HepG2 (cell line): ENCODE measurements at regions not wholly inside any gene's neighbourhood (a gene's known extent, or its start where the extent isn't known, plus 50 kb on each side); places are given as distances from the start of the nearest gene placed in this dataset.

ENCODE experiments used
- ATAC-seq: fragments of 200-7000 bp; cut with Tn5 transposase; 3 replicates; pipeline ENCODE4 v1.9.1; 2020; ENCODE audit warnings: mild to moderate bottlenecking, moderate library complexity
- BruUV-seq: library from RNA; stranded (reverse); fragments of 400-500 nt; replicated peaks from 2 replicates; lab custom pipeline; 2021; lab: Mats Ljungman, UMichigan
- CTCF ChIA-PET: fragments of 300-600 bp; formaldehyde crosslinking; extraction: SDS; loops from one replicate; lab custom pipeline; 2021; ENCODE audit warnings: low total read pairs, inconsistent platforms, low intra/inter-chr PET ratio; lab: Yijun Ruan, JAX
- POLR2A ChIA-PET: fragments of 350-600 bp; sonication (Branson Sonifier 250); formaldehyde crosslinking; loops from one replicate; lab custom pipeline; 2020; ENCODE audit warnings: antibody characterized with exemption, inconsistent platforms; lab: Yijun Ruan, JAX
- DNase-seq: peaks from one replicate; pipeline ENCODE4 v3.0.0-alpha.2; 2015; ENCODE audit warnings: low spot score
- FAIRE-seq: peaks from 3 replicates; lab custom pipeline; 2011; peaks lifted over from hg19 to GRCh38; lab: Jason Lieb, UNC
- H2AFZ ChIP-seq: one replicate; pipeline ENCODE4 v1.6.1; 2011; ENCODE audit warnings: low read length, inconsistent platforms
- H3K27ac ChIP-seq: fragments of 300-600 bp; 3 replicates; pipeline ENCODE4 v1.8.0; 2011; ENCODE audit warnings: mixed run types, mild to moderate bottlenecking, mixed read lengths, low read length, inconsistent platforms; ENCODE audit not compliant: insufficient read depth; ENCODE audit errors: extremely low read length
- H3K27me3 ChIP-seq, 2 experiments: fragments of 200-600 bp in 1 of 2; 2 replicates in 1 of 2; 3 replicates in 1 of 2; pipeline versions ENCODE4 v1.6.0 to v1.8.0; 2011; ENCODE audit warnings: low read length in 2 of 2, mild to moderate bottlenecking in 2 of 2, moderate library complexity in 2 of 2, inconsistent platforms in 1 of 2; ENCODE audit not compliant: insufficient read depth in 2 of 2, control insufficient read depth in 1 of 2
- H3K36me3 ChIP-seq, 2 experiments: fragments of 200-600 bp in 1 of 2; replicated peaks in 1 of 2; 2 replicates in 1 of 2; 3 replicates in 1 of 2; pipeline versions ENCODE4 v1.5.1 to v1.8.0; 2011; ENCODE audit warnings: low read length in 2 of 2, inconsistent platforms in 1 of 2; ENCODE audit not compliant: insufficient read depth in 2 of 2, control insufficient read depth in 1 of 2
- H3K4me1 ChIP-seq: 2 replicates; pipeline ENCODE4 v1.5.1; 2012; ENCODE audit warnings: low read length, inconsistent platforms; ENCODE audit not compliant: insufficient read depth
- H3K4me2 ChIP-seq: 2 replicates; pipeline ENCODE4 v1.6.0; 2011; ENCODE audit warnings: low read depth, low read length, inconsistent platforms
- H3K4me3 ChIP-seq, 3 experiments: fragments of 200-600 bp in 1 of 3; sonication (generic), shearing (Covaris generic) in 1 of 3; replicated peaks in 1 of 3; 2 replicates each; pipeline ENCODE4 v1.5.1; 2011 to 2016; ENCODE audit warnings: low read length in 3 of 3, inconsistent platforms in 2 of 3, low read depth in 2 of 3, mild to moderate bottlenecking in 2 of 3, control low read depth in 1 of 3, mixed read lengths in 1 of 3; ENCODE audit not compliant: insufficient read depth in 1 of 3
- H3K79me2 ChIP-seq: one replicate; pipeline ENCODE4 v1.6.1; 2011; ENCODE audit warnings: low read length, inconsistent platforms; ENCODE audit not compliant: insufficient read depth
- H3K9ac ChIP-seq: 2 replicates; pipeline ENCODE4 v1.6.0; 2011; ENCODE audit warnings: mild to moderate bottlenecking, low read depth, low read length, inconsistent platforms; ENCODE audit not compliant: insufficient read depth
- H3K9me3 ChIP-seq: 2 replicates; pipeline ENCODE4 v1.5.1; 2012; ENCODE audit warnings: mild to moderate bottlenecking, low read length
- H4K20me1 ChIP-seq: 2 replicates; pipeline ENCODE4 v1.6.0; 2011; ENCODE audit warnings: inconsistent platforms, mild to moderate bottlenecking, low read length, moderate library complexity; ENCODE audit not compliant: insufficient read depth
- ELF3 ChIP-seq: IDR thresholded peaks from 2 replicates; pipeline ENCODE4 v1.6.1; 2016; ENCODE audit warnings: missing genetic modification reagents, missing compliant biosample characterization
- FOXK1 ChIP-seq: sonication (generic); formaldehyde crosslinking; IDR thresholded peaks from 2 replicates; pipeline ENCODE4 v1.4.0; 2020; ENCODE audit warnings: low read depth, missing genetic modification reagents, borderline replicate concordance
- FOXP1 ChIP-seq, 2 experiments: fragments of 450-650 bp in 1 of 2; IDR thresholded peaks; 2 replicates each; pipeline ENCODE4 v1.6.1; 2017 to 2018; ENCODE audit warnings: antibody characterized with exemption in 1 of 2
- GLI4 ChIP-seq: sonication (generic); formaldehyde crosslinking; IDR thresholded peaks from 2 replicates; pipeline ENCODE4 v1.5.1; 2020; ENCODE audit warnings: missing genetic modification reagents, mild to moderate bottlenecking, moderate library complexity, borderline replicate concordance
- GMEB1 ChIP-seq: sonication (generic); formaldehyde crosslinking; IDR thresholded peaks from 2 replicates; pipeline ENCODE4 v1.5.1; 2020; ENCODE audit warnings: missing genetic modification reagents, mild to moderate bottlenecking, borderline replicate concordance
- KDM4B ChIP-seq: sonication (generic); formaldehyde crosslinking; IDR thresholded peaks from 2 replicates; pipeline ENCODE4 v1.4.0; 2020; ENCODE audit warnings: missing genetic modification reagents
- PRMT3 ChIP-seq: sonication (generic); formaldehyde crosslinking; IDR thresholded peaks from 2 replicates; pipeline ENCODE4 v1.8.1; 2022; ENCODE audit warnings: low read depth, mild to moderate bottlenecking, moderate library complexity, missing genetic modification reagents, borderline replicate concordance
- SMARCC2 ChIP-seq: fragments of 450-650 bp; IDR thresholded peaks from 2 replicates; pipeline ENCODE4 v1.6.1; 2017; ENCODE audit warnings: antibody characterized with exemption, mild to moderate bottlenecking
- TSC22D2 ChIP-seq: sonication (generic); formaldehyde crosslinking; IDR thresholded peaks from 2 replicates; pipeline ENCODE4 v1.5.1; 2020; ENCODE audit warnings: missing genetic modification reagents, mild to moderate bottlenecking, borderline replicate concordance
- ZNF20 ChIP-seq: sonication (generic); formaldehyde crosslinking; IDR thresholded peaks from 2 replicates; pipeline ENCODE4 v1.4.0; 2020; ENCODE audit warnings: mild to moderate bottlenecking, moderate library complexity, missing genetic modification reagents
- ZNF251 ChIP-seq: sonication (generic); formaldehyde crosslinking; IDR thresholded peaks from 2 replicates; pipeline ENCODE4 v1.9.0; 2021; ENCODE audit warnings: mild to moderate bottlenecking, missing genetic modification reagents
- ZNF543 ChIP-seq: sonication (generic); formaldehyde crosslinking; IDR thresholded peaks from 2 replicates; pipeline ENCODE4 v1.4.0; 2020; ENCODE audit warnings: mild to moderate bottlenecking, missing genetic modification reagents
- ZNF878 ChIP-seq: sonication (generic); formaldehyde crosslinking; IDR thresholded peaks from 2 replicates; pipeline ENCODE4 v1.8.1; 2023; ENCODE audit warnings: mild to moderate bottlenecking, missing genetic modification reagents, moderate library complexity
- WGBS: methylation state at CpG from one replicate; pipeline ENCODE4 v1.1.6; 2017; ENCODE audit warnings: low lambda C conversion rate; 5-methylcytosine and 5-hydroxymethylcytosine counted together
- in situ Hi-C: cut with HindIII; loops from 2 replicates; pipeline ENCODE4 v1.10.0; 2017; ENCODE audit warnings: low pct_unique_long_range_greater_than_20kb; ENCODE audit not compliant: extremely low pct_ligation_motif_present
- intact Hi-C: fragments of 100-400 bp; cut with micrococcal nuclease; formaldehyde crosslinking; loops from one replicate; pipeline ENCODE4 v1.10.0; 2022; ENCODE audit not compliant: unreplicated experiment

- H3K27ac ChIP-seq: no peak overlapping the region
- no peaks in the 10 kb centered on the region for H3K36me3 ChIP-seq
- no peaks in the 10 kb centered on the region for H3K4me1 ChIP-seq
- WGBS: 65% methylated on average over 2 of the region's 2 CpGs
- H3K79me2 ChIP-seq: no peaks in the 10 kb centered on the region
- TF ChIP-seq ZNF251 (CRISPR knock-in tag): no peak
- TF ChIP-seq ELF3 (CRISPR knock-in tag): no peak
- TF ChIP-seq TSC22D2: no peak
- no peak for TF ChIP-seq GLI4 (CRISPR knock-in tag)
- TF ChIP-seq KDM4B: no peak
- TF ChIP-seq GMEB1: no peak
- no peak for TF ChIP-seq FOXP1 (IDR thresholded peaks at IDR 0.05)
- TF ChIP-seq FOXP1 (CRISPR knock-in tag; IDR thresholded peaks at IDR 0.05): no peak
- no peak for TF ChIP-seq ZNF878
- no peak for TF ChIP-seq ZNF543 (CRISPR knock-in tag)
- no peak for TF ChIP-seq FOXK1
- no peak for TF ChIP-seq SMARCC2
- TF ChIP-seq ZNF20 (CRISPR knock-in tag): no peak
- TF ChIP-seq PRMT3 (CRISPR knock-in tag): no peak
- H3K27me3 ChIP-seq: 0 out of 5 replicates have a peak, but pooled peaks cover under 1 to 1% of the 10 kb centered on the region in 2 experiments
- DNase-seq: no peak
- no peak overlapping the region for H2AFZ ChIP-seq
- H3K9ac ChIP-seq: no peak overlapping the region
- CTCF ChIA-PET: no interaction called here
- H3K4me3 ChIP-seq: no peak overlapping the region
- in situ Hi-C loops (no loop called here), intact Hi-C loops (loop anchor here (10.0 kb wide), 1 partner anchor 112 kb away; no protein-coding TSS in a partner anchor)
- no peak overlapping the region for H3K4me2 ChIP-seq
- H4K20me1 ChIP-seq: no peaks in the 10 kb centered on the region
- no peak for FAIRE-seq
- ATAC-seq: no peak
- H3K9me3 ChIP-seq: no peaks in the 10 kb centered on the region
- POLR2A ChIA-PET: no interaction called here
- no TSS peak for BruUV-seq
Observed at GRCh38 chr4:26136615-26137014, 184.2 kb upstream of the RBPJ start.
